ENCODE measurements at regions not wholly inside any gene's neighbourhood (a gene's known extent, or its start where the extent isn't known, plus 50 kb on each side); places are given as distances from the start of the nearest gene placed in this dataset.

DNA sequence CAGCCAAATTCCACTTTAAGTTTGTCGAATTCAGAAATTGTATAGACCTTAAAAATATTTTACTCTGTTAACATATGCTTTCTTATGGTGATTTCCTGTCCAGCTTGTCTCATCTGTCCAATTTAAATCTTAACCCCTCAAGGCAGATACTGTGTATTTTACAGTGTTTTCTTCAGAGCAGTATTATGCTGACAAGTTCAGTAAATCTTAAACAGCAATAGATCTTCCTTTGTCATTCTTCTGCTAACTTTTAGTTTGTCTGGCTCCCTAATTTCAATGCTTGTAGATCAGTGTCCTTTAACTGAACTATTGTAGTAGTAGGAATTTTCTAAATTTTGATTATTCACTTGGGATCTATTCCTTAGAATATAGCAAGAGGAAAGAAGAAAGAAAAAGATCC lies 52.8 kb upstream of the MEIS1 start:
- Mint-ChIP-seq H3K27ac (ENCODE audit: low read depth) (no peak overlapping the region), H3K27me3 (no peaks in the 10 kb centered on the region), H3K9me3 (peaks cover 15% of the 10 kb centered on the region), H3K36me3 (ENCODE audit: insufficient read depth) (no peaks in the 10 kb centered on the region), H3K4me3 (no peak overlapping the region), H3K4me1 (no peaks in the 10 kb centered on the region)
- DNase-seq (ENCODE audit: low spot score in 2 of 2) (no peak), ATAC-seq (replicated peaks; ENCODE audit: extremely low read depth, poor library complexity, severe bottlenecking) (no peak)

DNA sequence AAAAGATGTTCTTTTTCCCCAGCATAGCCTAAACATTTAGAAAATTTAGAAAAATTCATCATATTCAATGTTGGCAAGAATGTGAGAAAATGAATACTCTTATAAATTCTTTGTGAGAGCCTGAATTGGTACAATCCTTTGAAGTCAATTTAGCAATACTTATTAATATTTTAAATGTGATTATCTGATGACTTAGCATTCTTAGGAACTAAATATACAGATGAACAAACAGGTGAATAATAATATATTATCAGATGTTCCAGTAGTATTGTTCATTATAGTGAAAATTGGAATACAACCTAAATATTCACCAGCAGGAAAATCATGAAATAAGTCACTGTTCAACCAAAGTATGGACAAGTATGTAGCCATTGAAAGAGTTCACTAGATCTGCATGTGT lies 55.5 kb upstream of the MEIS1 start:
- Mint-ChIP-seq H3K4me3 (no peak overlapping the region), H3K4me1 (no peaks in the 10 kb centered on the region), H3K36me3 (ENCODE audit: insufficient read depth) (no peaks in the 10 kb centered on the region), H3K27ac (ENCODE audit: low read depth) (no peak overlapping the region), H3K27me3 (no peaks in the 10 kb centered on the region), H3K9me3 (peaks cover 15% of the 10 kb centered on the region)
- ATAC-seq (replicated peaks; ENCODE audit: extremely low read depth, poor library complexity, severe bottlenecking) (no peak), DNase-seq (ENCODE audit: low spot score in 2 of 2) (no peak)

DNA sequence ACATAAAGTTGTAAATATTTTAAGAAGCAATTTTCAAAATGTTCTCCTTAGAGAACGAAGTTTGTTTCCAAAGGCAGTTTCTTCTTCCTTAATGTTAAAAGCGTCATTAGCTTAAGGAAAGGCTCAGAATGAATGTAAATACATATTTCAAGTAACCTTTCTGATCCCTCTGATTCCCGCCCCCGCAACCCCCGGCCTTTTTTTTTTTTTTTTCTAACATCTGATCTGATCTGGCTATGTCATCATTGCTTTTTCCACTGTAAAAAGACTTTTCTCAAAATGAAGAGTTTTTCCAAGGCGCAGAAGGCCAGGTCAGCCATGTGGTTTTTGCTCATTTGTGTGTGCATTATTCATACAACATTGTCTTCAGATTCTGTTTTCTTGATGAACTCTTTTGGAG lies 57.1 kb upstream of the MEIS1 start:
- no peaks in the 10 kb centered on the region for H3K27me3 Mint-ChIP-seq
- H3K9me3 Mint-ChIP-seq: peaks cover 20% of the 10 kb centered on the region

DNA sequence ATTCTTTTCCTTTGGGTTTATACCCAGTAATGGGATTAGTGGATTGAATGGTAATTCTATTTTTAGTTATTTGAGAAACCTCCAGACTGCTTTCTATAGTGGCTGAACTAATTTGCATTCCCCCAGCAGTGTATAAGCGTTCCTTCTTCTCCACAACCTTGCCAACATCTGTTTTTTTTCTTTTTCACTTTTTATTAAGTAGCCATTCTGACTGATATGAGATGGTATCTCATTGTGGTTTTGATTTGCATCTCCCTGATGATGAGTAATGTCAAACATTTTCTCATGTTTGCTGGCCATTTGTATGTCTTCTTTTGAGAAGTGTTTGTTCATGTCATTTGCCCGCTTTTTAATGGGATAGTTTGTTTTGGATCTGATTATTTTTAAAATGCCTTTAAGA lies 64.1 kb upstream of the MEIS1 start:
- no peaks in the 10 kb centered on the region for H3K27me3 Mint-ChIP-seq
- no peak for ATAC-seq (replicated peaks; ENCODE audit: extremely low read depth, poor library complexity, severe bottlenecking)
- no peak for DNase-seq (ENCODE audit: low spot score in 2 of 2)
- H3K9me3 Mint-ChIP-seq: peaks cover 9% of the 10 kb centered on the region
- no peak overlapping the region for H3K4me3 Mint-ChIP-seq
- H3K36me3 Mint-ChIP-seq (ENCODE audit: insufficient read depth): no peaks in the 10 kb centered on the region
- no peaks in the 10 kb centered on the region for H3K4me1 Mint-ChIP-seq
- no peak overlapping the region for H3K27ac Mint-ChIP-seq (ENCODE audit: low read depth)

More for the DNA sequence above, 57.1 kb upstream of the MEIS1 start:
- Mint-ChIP-seq H3K4me1 (no peaks in the 10 kb centered on the region), H3K27ac (ENCODE audit: low read depth) (no peak overlapping the region), H3K4me3 (no peak overlapping the region), H3K36me3 (ENCODE audit: insufficient read depth) (no peaks in the 10 kb centered on the region)
- ATAC-seq (replicated peaks; ENCODE audit: extremely low read depth, poor library complexity, severe bottlenecking) (no peak), DNase-seq (ENCODE audit: low spot score in 2 of 2) (no peak)

DNA sequence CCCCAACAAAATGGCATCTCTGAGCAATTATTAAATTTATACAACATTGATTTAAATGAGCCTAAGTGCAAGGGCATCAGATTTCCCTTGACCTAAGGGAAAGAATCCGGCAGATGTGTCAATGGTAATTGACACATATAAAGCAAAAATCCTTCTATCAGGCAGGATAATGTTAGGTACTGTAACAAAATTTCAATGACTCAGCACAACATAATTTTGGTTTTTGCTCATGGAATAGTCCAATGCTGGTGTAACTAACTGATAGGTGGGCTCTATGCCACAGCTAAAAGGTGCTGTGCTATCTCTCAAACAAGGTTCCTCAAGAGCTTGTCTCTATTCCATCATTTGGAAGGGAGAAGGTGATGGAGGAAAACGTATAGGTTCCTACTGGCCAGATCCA lies 68.3 kb upstream of the MEIS1 start:
- DNase-seq (ENCODE audit: low spot score in 2 of 2): no peak
- Mint-ChIP-seq H3K27ac (ENCODE audit: low read depth) (no peak overlapping the region), H3K4me3 (no peak overlapping the region)

DNA sequence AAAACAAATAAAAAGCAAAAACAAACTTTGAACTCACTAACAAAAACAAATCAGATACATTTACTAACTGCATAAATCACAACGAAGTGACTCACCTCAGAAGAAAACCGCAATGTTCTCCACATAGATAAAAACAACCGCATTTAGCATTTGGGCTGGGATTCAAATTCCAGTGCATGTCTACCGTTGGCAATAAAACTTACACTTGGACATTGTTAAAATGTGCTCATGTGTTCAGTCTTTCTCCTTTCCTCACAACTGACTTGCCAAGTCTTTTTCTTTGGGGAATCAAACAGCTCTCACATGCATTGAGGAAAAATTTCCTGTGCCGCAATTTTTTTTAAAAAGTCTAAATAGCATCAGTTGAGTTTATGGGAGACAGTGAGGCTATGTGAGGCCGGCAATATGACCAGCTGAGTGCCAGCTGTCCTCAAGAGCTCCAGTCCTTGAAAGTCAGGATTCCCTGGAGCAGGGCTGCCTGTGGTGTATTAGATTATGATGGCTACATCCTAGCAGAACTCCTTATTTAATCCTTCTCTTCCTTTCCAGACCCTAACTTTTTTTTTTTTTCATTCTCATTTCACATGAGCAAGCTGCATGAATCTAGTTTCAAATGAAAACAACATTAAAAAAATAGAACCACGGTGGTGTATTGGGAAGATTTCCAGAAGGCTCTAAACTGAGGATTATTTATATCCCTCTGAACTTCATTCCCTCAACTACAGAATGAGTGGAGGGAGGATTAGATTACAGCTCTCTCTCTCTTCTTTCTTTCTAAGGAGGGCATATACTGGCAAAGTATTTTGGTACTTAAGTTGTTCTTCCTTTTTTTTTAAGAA lies 70.2 kb upstream of the MEIS1 start:
- H3K4me1 Mint-ChIP-seq: no peaks in the 10 kb centered on the region
- peaks cover 6% of the 10 kb centered on the region for H3K9me3 Mint-ChIP-seq
- no peaks in the 10 kb centered on the region for H3K36me3 Mint-ChIP-seq (ENCODE audit: insufficient read depth)
- H3K4me3 Mint-ChIP-seq: no peak overlapping the region
- no peak overlapping the region for H3K27ac Mint-ChIP-seq (ENCODE audit: low read depth)
- ATAC-seq (replicated peaks; ENCODE audit: extremely low read depth, poor library complexity, severe bottlenecking) (no peak), DNase-seq (ENCODE audit: low spot score in 2 of 2) (no peak)
- no peaks in the 10 kb centered on the region for H3K27me3 Mint-ChIP-seq

More for the DNA sequence above, 68.3 kb upstream of the MEIS1 start:
- no peaks in the 10 kb centered on the region for H3K36me3 Mint-ChIP-seq (ENCODE audit: insufficient read depth)
- no peaks in the 10 kb centered on the region for H3K4me1 Mint-ChIP-seq
- no peak for ATAC-seq (replicated peaks; ENCODE audit: extremely low read depth, poor library complexity, severe bottlenecking)
- H3K9me3 Mint-ChIP-seq: peaks cover 6% of the 10 kb centered on the region
- H3K27me3 Mint-ChIP-seq: no peaks in the 10 kb centered on the region

DNA sequence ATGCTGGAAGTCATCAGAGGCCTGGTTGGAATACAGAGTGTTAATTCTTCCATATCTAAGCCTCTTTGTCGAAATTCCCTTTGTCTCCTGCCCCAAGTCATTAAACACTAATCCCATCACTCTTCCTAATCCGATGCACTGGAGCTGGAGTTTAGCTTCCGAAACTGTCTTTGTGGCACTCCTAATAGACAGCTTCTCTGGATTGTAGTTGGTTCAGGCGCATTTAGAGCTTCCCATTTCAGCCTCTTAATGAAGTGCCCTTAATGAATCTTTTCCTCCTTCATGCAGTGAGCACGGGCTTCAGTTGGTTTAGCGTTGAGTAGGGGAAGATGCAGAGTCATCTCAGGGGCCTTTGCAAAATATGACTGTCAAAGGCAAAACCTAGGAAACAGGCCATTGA lies 72.2 kb upstream of the MEIS1 start:
- ATAC-seq (replicated peaks; ENCODE audit: extremely low read depth, poor library complexity, severe bottlenecking) (no peak), DNase-seq (ENCODE audit: low spot score in 2 of 2) (no peak)
- H3K27ac Mint-ChIP-seq (ENCODE audit: low read depth): no peak overlapping the region
- H3K4me1 Mint-ChIP-seq: no peaks in the 10 kb centered on the region
- H3K27me3 Mint-ChIP-seq: no peaks in the 10 kb centered on the region
- H3K36me3 Mint-ChIP-seq (ENCODE audit: insufficient read depth): no peaks in the 10 kb centered on the region
- peaks cover 6% of the 10 kb centered on the region for H3K9me3 Mint-ChIP-seq
- no peak overlapping the region for H3K4me3 Mint-ChIP-seq

DNA sequence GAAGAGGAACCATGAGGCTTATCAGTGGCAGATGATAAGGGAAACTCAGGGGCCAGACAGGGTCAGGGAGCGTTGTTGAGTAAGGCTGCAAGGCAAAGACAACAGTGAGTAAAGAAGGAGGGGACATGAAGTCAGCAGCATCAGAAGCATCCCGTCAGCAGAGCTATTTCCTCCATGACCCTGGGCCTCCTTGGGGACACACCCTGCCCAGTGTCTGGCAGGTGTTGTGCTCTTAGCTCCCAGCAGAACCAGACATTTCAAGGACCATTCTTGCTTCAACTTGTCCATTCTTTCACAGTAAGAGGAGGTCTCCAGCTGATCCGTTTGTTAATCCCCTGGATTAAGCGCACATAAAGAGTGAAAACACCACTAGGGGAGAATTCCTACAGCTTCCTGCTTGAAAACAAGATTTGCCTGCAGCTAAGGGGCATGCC lies 88.7 kb upstream of the MEIS1 start:
- DNase-seq (ENCODE audit: low spot score in 2 of 2): no peak
- Mint-ChIP-seq H3K27me3 (no peaks in the 10 kb centered on the region), H3K27ac (ENCODE audit: low read depth) (no peak overlapping the region), H3K4me3 (no peak overlapping the region), H3K4me1 (no peaks in the 10 kb centered on the region), H3K36me3 (ENCODE audit: insufficient read depth) (no peaks in the 10 kb centered on the region), H3K9me3 (peaks cover 6% of the 10 kb centered on the region)
- ATAC-seq (replicated peaks; ENCODE audit: extremely low read depth, poor library complexity, severe bottlenecking): no peak

DNA sequence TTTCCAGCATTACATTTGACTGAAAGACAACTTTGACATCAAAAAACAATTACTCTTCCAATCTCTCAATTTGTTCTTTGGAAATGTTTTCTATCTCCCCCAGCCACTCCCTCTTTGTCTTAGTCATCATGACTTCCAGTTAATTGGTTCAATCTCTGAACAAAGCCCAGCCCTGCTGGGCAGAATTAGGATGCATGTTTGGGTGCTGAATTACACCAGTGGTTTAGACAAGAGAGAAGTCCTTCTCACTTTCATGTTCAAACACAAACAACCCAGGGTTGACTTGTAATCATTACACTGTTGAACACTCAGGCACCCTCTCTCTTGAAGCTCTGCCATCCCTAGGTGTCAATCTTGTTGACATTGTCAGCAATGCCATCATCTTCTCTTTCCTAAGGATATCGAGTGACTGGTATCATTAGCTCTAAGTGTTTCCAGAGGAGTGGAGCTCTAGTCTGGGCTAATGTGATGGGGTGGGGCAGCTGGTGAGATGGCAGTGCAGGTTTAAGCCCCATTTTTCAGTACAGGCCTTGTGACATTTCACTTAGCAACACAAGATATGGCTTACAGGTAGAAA lies 90.8 kb upstream of the MEIS1 start:
- no peak overlapping the region for H3K4me3 Mint-ChIP-seq
- H3K36me3 Mint-ChIP-seq (ENCODE audit: insufficient read depth): no peaks in the 10 kb centered on the region
- no peak for DNase-seq (ENCODE audit: low spot score in 2 of 2)
- ATAC-seq (replicated peaks; ENCODE audit: extremely low read depth, poor library complexity, severe bottlenecking): no peak
- H3K9me3 Mint-ChIP-seq: peaks cover 5% of the 10 kb centered on the region
- H3K4me1 Mint-ChIP-seq: no peaks in the 10 kb centered on the region
- H3K27me3 Mint-ChIP-seq: no peaks in the 10 kb centered on the region
- no peak overlapping the region for H3K27ac Mint-ChIP-seq (ENCODE audit: low read depth)

DNA sequence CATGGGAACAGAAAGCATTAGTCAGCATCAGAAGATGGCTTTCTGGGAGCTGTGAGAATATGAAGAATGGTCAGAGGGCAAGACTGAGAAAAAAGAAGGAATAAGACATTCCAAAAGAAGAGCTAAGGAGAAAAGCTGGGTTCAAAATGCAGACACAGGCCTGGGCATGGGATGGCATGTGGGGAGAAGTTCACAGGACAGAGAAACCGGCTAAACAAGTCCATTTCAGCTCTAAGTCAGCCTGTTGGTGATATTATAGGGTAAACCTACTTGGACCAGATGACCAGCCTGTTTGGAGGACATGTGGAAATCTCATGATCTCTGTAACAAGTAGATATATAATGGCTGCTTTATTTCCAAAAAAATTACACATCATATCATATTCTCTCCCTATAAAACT lies 91.7 kb upstream of the MEIS1 start:
- peaks cover 5% of the 10 kb centered on the region for H3K9me3 Mint-ChIP-seq
- no peak for ATAC-seq (replicated peaks; ENCODE audit: extremely low read depth, poor library complexity, severe bottlenecking)
- no peaks in the 10 kb centered on the region for H3K36me3 Mint-ChIP-seq (ENCODE audit: insufficient read depth)
- H3K4me1 Mint-ChIP-seq: no peaks in the 10 kb centered on the region
- no peak overlapping the region for H3K27ac Mint-ChIP-seq (ENCODE audit: low read depth)
- no peak overlapping the region for H3K4me3 Mint-ChIP-seq
- no peak for DNase-seq (ENCODE audit: low spot score in 2 of 2)
- H3K27me3 Mint-ChIP-seq: no peaks in the 10 kb centered on the region

DNA sequence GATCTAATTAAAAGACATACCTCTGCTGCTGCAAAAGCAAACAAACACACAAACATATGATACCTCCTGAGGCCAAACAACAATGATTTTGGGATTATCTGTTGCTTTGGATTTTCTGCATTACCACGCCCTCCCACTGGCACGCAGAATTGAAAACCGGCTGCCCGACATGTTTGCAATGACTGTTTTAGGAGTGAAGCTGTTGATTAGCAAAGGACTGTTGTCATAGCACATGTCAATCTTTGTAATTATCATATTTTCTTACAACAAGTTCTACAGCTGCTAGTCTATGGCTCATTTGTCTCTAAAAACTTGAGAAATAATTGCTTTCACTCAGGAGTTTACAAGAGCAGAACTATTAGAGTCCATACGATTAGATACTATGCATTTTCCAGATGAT lies 94.4 kb upstream of the MEIS1 start:
- Mint-ChIP-seq H3K27me3 (no peaks in the 10 kb centered on the region), H3K36me3 (ENCODE audit: insufficient read depth) (no peaks in the 10 kb centered on the region), H3K4me3 (no peak overlapping the region), H3K4me1 (no peaks in the 10 kb centered on the region), H3K27ac (ENCODE audit: low read depth) (no peak overlapping the region), H3K9me3 (peaks cover 5% of the 10 kb centered on the region)
- no peak for ATAC-seq (replicated peaks; ENCODE audit: extremely low read depth, poor library complexity, severe bottlenecking)
- no peak for DNase-seq (ENCODE audit: low spot score in 2 of 2)

DNA sequence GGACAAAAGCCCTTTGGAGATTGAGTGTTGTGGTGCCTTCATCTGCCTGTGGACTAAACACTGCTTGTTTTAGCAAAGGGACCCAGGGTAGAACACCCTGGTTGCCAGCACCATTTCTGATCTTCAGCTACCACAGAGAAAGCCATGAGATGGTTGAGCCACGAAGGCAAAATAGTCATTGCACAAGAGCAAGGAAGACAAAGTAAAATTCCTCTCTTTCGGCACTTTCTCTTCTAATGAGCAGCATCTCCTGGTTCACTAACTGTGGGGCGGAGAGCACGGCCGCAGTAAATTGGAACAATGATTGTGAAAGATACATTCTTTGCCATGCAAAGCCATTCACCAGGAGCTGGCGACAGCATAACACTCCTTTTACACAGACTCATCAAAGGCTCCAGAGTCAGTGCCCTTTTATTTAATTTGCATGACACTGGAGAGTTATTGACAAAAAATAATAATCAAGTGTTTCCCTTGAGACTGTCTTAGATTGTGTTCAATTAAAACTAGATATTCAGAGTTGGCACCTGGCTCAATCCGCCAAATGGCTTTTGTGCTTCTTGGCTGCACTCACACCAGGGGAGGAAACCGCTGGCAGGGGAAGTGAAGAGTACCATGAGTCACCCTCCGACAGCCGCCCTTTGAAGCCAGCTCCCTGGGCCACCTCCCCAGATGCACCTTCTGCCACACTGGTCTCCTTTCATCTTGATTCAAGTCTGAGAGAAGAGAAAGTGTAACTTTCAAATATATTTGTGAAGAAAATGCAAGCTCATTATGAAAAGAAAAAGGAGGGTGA lies 100.5 kb upstream of the MEIS1 start:
- no peak overlapping the region for H3K27ac Mint-ChIP-seq (ENCODE audit: low read depth)

DNA sequence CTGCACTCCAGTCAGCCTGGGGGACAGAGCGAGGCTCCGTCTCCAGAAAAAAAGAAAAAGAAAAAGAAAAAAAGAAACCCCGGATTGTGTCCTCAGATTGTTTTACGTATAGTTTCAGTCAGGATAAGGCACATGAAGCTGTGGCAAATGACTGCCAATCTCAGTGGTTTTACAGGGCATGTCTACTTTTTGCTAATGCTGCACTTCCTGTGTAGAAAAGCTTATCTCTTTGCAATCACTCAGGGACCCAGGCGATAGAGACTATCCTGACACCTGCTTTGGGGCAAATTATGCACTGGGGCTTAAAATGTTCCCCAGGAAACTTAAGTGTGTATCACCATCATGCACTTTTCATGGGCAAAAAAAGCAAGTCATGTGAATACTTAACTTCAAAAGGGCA lies 103.7 kb upstream of the MEIS1 start:
- Mint-ChIP-seq H3K4me3 (no peak overlapping the region), H3K27ac (ENCODE audit: low read depth) (no peak overlapping the region), H3K4me1 (no peaks in the 10 kb centered on the region), H3K36me3 (ENCODE audit: insufficient read depth) (no peaks in the 10 kb centered on the region), H3K27me3 (no peaks in the 10 kb centered on the region), H3K9me3 (peaks cover 11% of the 10 kb centered on the region)
- ATAC-seq (replicated peaks; ENCODE audit: extremely low read depth, poor library complexity, severe bottlenecking): no peak
- DNase-seq (ENCODE audit: low spot score in 2 of 2): no peak

More for the DNA sequence above, 100.5 kb upstream of the MEIS1 start:
- no peak for ATAC-seq (replicated peaks; ENCODE audit: extremely low read depth, poor library complexity, severe bottlenecking)
- no peaks in the 10 kb centered on the region for H3K36me3 Mint-ChIP-seq (ENCODE audit: insufficient read depth)
- peaks cover 5% of the 10 kb centered on the region for H3K9me3 Mint-ChIP-seq
- H3K4me1 Mint-ChIP-seq: no peaks in the 10 kb centered on the region
- H3K4me3 Mint-ChIP-seq: no peak overlapping the region
- H3K27me3 Mint-ChIP-seq: no peaks in the 10 kb centered on the region
- DNase-seq (ENCODE audit: low spot score in 2 of 2): no peak
